Neural progenitor cell (in vitro differentiated cells): ENCODE measurements at regions not wholly inside any gene's neighbourhood (a gene's known extent, or its start where the extent isn't known, plus 50 kb on each side); places are given as distances from the start of the nearest gene placed in this dataset.

ENCODE experiments used
- EZH2 ChIP-seq: fragments of 200-600 bp; sonication (generic); IDR thresholded peaks from 2 replicates; pipeline ENCODE4 v1.6.1; 2017; ENCODE audit warnings: antibody characterized with exemption, mild to moderate bottlenecking, moderate library complexity
- TF ChIP-seq, protein P1 (sequence below): fragments of 200-600 bp; sonication (generic); IDR thresholded peaks from 2 replicates; pipeline ENCODE4 v1.5.1; 2017; ENCODE audit warnings: antibody characterized with exemption, mild to moderate bottlenecking

GRCh38 chr9:99327667-99328066 lies 105.6 kb downstream of the SEC61B start:
- TF ChIP-seq, protein P1, sequence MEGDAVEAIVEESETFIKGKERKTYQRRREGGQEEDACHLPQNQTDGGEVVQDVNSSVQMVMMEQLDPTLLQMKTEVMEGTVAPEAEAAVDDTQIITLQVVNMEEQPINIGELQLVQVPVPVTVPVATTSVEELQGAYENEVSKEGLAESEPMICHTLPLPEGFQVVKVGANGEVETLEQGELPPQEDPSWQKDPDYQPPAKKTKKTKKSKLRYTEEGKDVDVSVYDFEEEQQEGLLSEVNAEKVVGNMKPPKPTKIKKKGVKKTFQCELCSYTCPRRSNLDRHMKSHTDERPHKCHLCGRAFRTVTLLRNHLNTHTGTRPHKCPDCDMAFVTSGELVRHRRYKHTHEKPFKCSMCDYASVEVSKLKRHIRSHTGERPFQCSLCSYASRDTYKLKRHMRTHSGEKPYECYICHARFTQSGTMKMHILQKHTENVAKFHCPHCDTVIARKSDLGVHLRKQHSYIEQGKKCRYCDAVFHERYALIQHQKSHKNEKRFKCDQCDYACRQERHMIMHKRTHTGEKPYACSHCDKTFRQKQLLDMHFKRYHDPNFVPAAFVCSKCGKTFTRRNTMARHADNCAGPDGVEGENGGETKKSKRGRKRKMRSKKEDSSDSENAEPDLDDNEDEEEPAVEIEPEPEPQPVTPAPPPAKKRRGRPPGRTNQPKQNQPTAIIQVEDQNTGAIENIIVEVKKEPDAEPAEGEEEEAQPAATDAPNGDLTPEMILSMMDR, result no peak
- TF ChIP-seq EZH2, result no peak
